Astrocyte (in vitro differentiated cells and primary cell): ENCODE measurements at regions not wholly inside any gene's neighbourhood (a gene's known extent, or its start where the extent isn't known, plus 50 kb on each side); places are given as distances from the start of the nearest gene placed in this dataset.

Experiments
- DNase-seq: peaks from one replicate; pipeline ENCODE4 v3.0.0-alpha.2; 2010; ENCODE audit warnings: low read depth
- FAIRE-seq: peaks from 2 replicates; lab custom pipeline; 2011; peaks lifted over from hg19 to GRCh38; lab: Jason Lieb, UNC
- H2AFZ ChIP-seq: 2 replicates; pipeline ENCODE4 v1.6.0; 2012; ENCODE audit warnings: low read depth, low read length, inconsistent platforms
- H3K27ac ChIP-seq: 2 replicates; pipeline ENCODE4 v1.5.1; 2011; ENCODE audit warnings: low read depth, low read length, inconsistent platforms
- H3K27me3 ChIP-seq: 2 replicates; pipeline ENCODE4 v1.6.0; 2011; ENCODE audit warnings: low read length, inconsistent platforms; ENCODE audit not compliant: insufficient read depth
- H3K36me3 ChIP-seq: 2 replicates; pipeline ENCODE4 v1.5.1; 2011; ENCODE audit warnings: low read length, inconsistent platforms; ENCODE audit not compliant: insufficient read depth
- H3K4me1 ChIP-seq: 2 replicates; pipeline ENCODE4 v1.5.1; 2011; ENCODE audit warnings: low read length, inconsistent platforms; ENCODE audit not compliant: insufficient read depth
- H3K4me2 ChIP-seq: 2 replicates; pipeline ENCODE4 v1.6.0; 2012; ENCODE audit warnings: low read length, inconsistent platforms
- H3K4me3 ChIP-seq: 2 replicates; pipeline ENCODE4 v1.5.1; 2011; ENCODE audit warnings: low read depth, mild to moderate bottlenecking, low read length, inconsistent platforms; ENCODE audit not compliant: insufficient read depth
- H3K79me2 ChIP-seq: 2 replicates; pipeline ENCODE4 v1.6.0; 2012; ENCODE audit warnings: mild to moderate bottlenecking, low read length, inconsistent platforms; ENCODE audit not compliant: insufficient read depth
- H3K9ac ChIP-seq: 2 replicates; pipeline ENCODE4 v1.6.0; 2012; ENCODE audit warnings: mild to moderate bottlenecking, low read length, inconsistent platforms
- H3K9me3 ChIP-seq: 2 replicates; pipeline ENCODE4 v1.5.1; 2012; ENCODE audit warnings: low read depth, mild to moderate bottlenecking, low read length, inconsistent platforms; ENCODE audit not compliant: insufficient read depth
- H4K20me1 ChIP-seq: 2 replicates; pipeline ENCODE4 v1.6.0; 2012; ENCODE audit warnings: low read length, inconsistent platforms; ENCODE audit not compliant: insufficient read depth
- H3K27ac Mint-ChIP-seq: one replicate; pipeline ENCODE4 v1.8.0; 2021; ENCODE audit warnings: mild to moderate bottlenecking, mixed read lengths; ENCODE audit not compliant: unreplicated experiment
- H3K27me3 Mint-ChIP-seq: one replicate; pipeline ENCODE4 v1.8.0; 2021; ENCODE audit warnings: low read depth, mixed read lengths; ENCODE audit not compliant: unreplicated experiment
- H3K36me3 Mint-ChIP-seq: one replicate; pipeline ENCODE4 v1.8.0; 2021; ENCODE audit warnings: low read depth, mixed read lengths; ENCODE audit not compliant: unreplicated experiment
- H3K4me1 Mint-ChIP-seq: one replicate; pipeline ENCODE4 v1.8.0; 2021; ENCODE audit warnings: low read depth, mixed read lengths; ENCODE audit not compliant: unreplicated experiment
- H3K4me3 Mint-ChIP-seq: one replicate; pipeline ENCODE4 v1.8.0; 2021; ENCODE audit warnings: mild to moderate bottlenecking, moderate library complexity, mixed read lengths; ENCODE audit not compliant: unreplicated experiment
- H3K9me3 Mint-ChIP-seq: one replicate; pipeline ENCODE4 v1.8.0; 2021; ENCODE audit warnings: mild to moderate bottlenecking, mixed read lengths; ENCODE audit not compliant: unreplicated experiment
- EZH2 ChIP-seq: IDR thresholded peaks from 2 replicates; pipeline ENCODE4 v1.6.1; 2012; ENCODE audit warnings: mild to moderate bottlenecking, low read length, inconsistent platforms; ENCODE audit not compliant: insufficient read depth
- TF ChIP-seq, protein P1 (sequence below): IDR thresholded peaks from 2 replicates; pipeline ENCODE4 v1.5.1; 2011; ENCODE audit warnings: low read depth, mild to moderate bottlenecking, inconsistent platforms, low read length, moderate library complexity; ENCODE audit not compliant: insufficient read depth

DNA sequence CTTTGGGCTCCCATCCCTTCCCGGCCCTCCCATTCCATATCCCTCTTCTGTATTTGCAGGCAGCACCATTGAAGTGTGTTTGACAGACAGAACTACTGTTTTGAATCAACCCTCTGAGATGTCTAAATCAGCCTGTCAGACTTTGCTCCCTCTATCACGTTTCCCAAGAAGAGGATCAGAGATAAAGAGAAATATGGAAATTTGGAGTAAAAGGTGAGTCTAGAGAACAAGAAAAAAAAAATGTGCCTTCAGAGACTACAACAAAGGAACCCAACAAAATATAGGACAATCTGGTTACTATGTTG, 133.4 kb upstream of the NCK2 start:
- no peak for FAIRE-seq
- H3K79me2 ChIP-seq = no peaks in the 10 kb centered on the region

GRCh38 chr2:105610576-105611332, 134.0 kb upstream of the NCK2 start:
- DNase-seq (no peak), FAIRE-seq (no peak)
- H3K27ac Mint-ChIP-seq = no peak overlapping the region
- H3K36me3 Mint-ChIP-seq = no peaks in the 10 kb centered on the region
- Histone ChIP-seq H3K79me2 (no peaks in the 10 kb centered on the region), H3K4me1 (no peaks in the 10 kb centered on the region), H3K9me3 (no peaks in the 10 kb centered on the region), H3K36me3 (no peaks in the 10 kb centered on the region), H3K4me3 (no peak overlapping the region), H3K9ac (no peak overlapping the region), H2AFZ (no peak overlapping the region), H4K20me1 (no peaks in the 10 kb centered on the region), H3K4me2 (no peak overlapping the region), H3K27me3 (no peaks in the 10 kb centered on the region), H3K27ac (no peak overlapping the region)
- no peaks in the 10 kb centered on the region for H3K9me3 Mint-ChIP-seq
- H3K27me3 Mint-ChIP-seq = no peaks in the 10 kb centered on the region
- H3K4me3 Mint-ChIP-seq = no peak overlapping the region
- peaks cover 14% of the 10 kb centered on the region for H3K4me1 Mint-ChIP-seq
- no peak for TF ChIP-seq EZH2
- TF ChIP-seq, protein P1, sequence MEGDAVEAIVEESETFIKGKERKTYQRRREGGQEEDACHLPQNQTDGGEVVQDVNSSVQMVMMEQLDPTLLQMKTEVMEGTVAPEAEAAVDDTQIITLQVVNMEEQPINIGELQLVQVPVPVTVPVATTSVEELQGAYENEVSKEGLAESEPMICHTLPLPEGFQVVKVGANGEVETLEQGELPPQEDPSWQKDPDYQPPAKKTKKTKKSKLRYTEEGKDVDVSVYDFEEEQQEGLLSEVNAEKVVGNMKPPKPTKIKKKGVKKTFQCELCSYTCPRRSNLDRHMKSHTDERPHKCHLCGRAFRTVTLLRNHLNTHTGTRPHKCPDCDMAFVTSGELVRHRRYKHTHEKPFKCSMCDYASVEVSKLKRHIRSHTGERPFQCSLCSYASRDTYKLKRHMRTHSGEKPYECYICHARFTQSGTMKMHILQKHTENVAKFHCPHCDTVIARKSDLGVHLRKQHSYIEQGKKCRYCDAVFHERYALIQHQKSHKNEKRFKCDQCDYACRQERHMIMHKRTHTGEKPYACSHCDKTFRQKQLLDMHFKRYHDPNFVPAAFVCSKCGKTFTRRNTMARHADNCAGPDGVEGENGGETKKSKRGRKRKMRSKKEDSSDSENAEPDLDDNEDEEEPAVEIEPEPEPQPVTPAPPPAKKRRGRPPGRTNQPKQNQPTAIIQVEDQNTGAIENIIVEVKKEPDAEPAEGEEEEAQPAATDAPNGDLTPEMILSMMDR = no peak

More for the DNA sequence above, 133.4 kb upstream of the NCK2 start:
- no peaks in the 10 kb centered on the region for H4K20me1 ChIP-seq
- Mint-ChIP-seq H3K27me3 (peaks cover 2% of the 10 kb centered on the region), H3K27ac (no peak overlapping the region), H3K4me3 (no peak overlapping the region), H3K9me3 (no peaks in the 10 kb centered on the region), H3K4me1 (peaks cover 14% of the 10 kb centered on the region), H3K36me3 (no peaks in the 10 kb centered on the region)
- no peak for DNase-seq
- no peaks in the 10 kb centered on the region for H3K36me3 ChIP-seq
- no peak overlapping the region for H3K4me3 ChIP-seq
- no peak overlapping the region for H3K9ac ChIP-seq
- no peak overlapping the region for H3K27ac ChIP-seq
- H3K9me3 ChIP-seq = no peaks in the 10 kb centered on the region
- H3K4me1 ChIP-seq = no peaks in the 10 kb centered on the region
- no peak for TF ChIP-seq EZH2
- TF ChIP-seq, protein P1 = no peak
- H2AFZ ChIP-seq = no peak overlapping the region
- no peaks in the 10 kb centered on the region for H3K27me3 ChIP-seq
- no peak overlapping the region for H3K4me2 ChIP-seq

DNA sequence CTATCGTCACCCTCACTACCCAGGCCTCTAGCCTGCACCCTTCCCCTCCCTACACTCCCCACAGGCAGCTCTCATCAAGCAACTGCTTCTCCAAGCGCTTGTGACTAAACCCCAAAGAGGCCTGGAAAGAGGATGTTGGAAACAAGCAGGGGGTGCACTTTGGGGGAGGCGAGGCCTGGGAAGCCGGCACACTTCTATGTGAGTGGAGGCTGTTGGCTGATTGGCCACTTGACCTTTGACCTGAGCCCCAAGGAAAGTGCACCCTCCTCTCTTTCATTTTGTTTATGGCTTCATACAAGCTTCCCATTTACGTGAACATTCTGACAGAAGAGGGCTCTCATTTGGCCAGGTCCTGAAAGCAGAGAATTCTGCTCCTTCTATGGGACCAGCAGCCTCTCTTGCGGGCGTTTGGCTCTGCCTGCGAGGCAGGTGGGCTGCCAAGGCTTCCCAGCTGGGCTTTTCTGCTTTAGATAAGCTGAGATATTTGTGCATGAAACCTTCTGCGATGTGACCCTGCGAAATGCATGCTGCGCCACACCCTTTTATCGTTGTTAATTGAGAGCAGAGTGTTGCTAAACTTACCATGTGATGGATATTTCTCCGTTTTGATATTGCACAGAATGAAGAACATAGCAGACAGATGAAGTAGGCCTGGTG, 134.8 kb upstream of the NCK2 start:
- H3K27me3 Mint-ChIP-seq = no peaks in the 10 kb centered on the region
- no peak for FAIRE-seq
- H3K27ac Mint-ChIP-seq = no peak overlapping the region

More for the DNA sequence above, 134.8 kb upstream of the NCK2 start:
- Mint-ChIP-seq H3K36me3 (no peaks in the 10 kb centered on the region), H3K4me3 (no peak overlapping the region), H3K9me3 (no peaks in the 10 kb centered on the region), H3K4me1 (peaks cover 19% of the 10 kb centered on the region)
- no peak overlapping the region for H3K4me2 ChIP-seq
- no peak for DNase-seq
- H3K27me3 ChIP-seq = no peaks in the 10 kb centered on the region
- H3K4me1 ChIP-seq = no peaks in the 10 kb centered on the region
- no peak overlapping the region for H3K9ac ChIP-seq
- H2AFZ ChIP-seq = no peak overlapping the region
- no peaks in the 10 kb centered on the region for H3K36me3 ChIP-seq
- no peaks in the 10 kb centered on the region for H3K79me2 ChIP-seq
- TF ChIP-seq, protein P1 = no peak
- TF ChIP-seq EZH2 = no peak
- no peak overlapping the region for H3K4me3 ChIP-seq
- no peaks in the 10 kb centered on the region for H4K20me1 ChIP-seq
- no peaks in the 10 kb centered on the region for H3K9me3 ChIP-seq
- H3K27ac ChIP-seq = no peak overlapping the region
